GM21360 (cell line): ENCODE measurements at regions not wholly inside any gene's neighbourhood (a gene's known extent, or its start where the extent isn't known, plus 50 kb on each side); places are given as distances from the start of the nearest gene placed in this dataset.
A peak's percentile ranks its signal among the peaks of the same experiment; 100 is the strongest.

Experiments used
- ATAC-seq: cut with Tn5 transposase; IDR thresholded peaks from one replicate; pipeline ENCODE4 v1.9.1; 2021; ENCODE audit warnings: mild to moderate bottlenecking, moderate library complexity; ENCODE audit not compliant: unreplicated experiment

DNA sequence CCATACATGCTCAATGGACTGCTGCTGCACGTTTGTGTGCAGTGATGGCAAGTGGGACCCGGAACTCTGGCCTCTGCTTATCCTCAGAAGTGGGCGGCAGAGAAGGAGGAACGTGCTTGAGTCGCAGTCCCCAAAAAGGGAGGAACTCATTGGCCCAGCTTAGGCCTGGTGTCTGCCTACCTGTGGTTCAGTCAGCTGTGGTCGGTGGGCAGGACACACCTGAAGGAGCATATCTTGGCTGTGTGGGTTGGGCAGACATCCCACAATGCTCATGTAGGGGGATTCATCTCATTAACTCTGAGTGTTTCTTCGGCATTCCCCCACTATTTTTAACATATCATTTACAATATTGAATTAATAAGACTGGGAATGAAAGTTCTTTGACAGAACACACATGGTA is 122.9 kb upstream of the IL12B start:
- ATAC-seq, result no peak

DNA sequence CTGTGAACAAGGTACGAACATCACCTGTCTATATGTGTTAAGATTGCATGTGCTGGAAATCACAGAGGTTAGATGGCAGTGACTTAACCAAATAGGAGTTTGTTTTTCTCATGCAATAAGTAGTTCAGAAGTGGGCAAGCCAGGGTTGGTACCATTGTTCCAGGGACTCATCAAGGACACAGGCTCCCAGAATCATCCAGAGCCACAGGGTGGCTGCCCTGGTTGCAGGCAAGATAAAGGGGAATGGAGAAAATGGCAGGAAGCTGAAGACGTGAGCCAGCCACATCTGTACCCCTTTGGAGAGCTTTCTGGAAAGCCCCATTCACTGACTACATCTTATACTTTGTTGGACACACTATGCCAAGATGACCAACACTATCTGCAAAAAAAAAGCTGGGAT is 126.0 kb upstream of the IL12B start:
- ATAC-seq, result peak; percentile 3

DNA sequence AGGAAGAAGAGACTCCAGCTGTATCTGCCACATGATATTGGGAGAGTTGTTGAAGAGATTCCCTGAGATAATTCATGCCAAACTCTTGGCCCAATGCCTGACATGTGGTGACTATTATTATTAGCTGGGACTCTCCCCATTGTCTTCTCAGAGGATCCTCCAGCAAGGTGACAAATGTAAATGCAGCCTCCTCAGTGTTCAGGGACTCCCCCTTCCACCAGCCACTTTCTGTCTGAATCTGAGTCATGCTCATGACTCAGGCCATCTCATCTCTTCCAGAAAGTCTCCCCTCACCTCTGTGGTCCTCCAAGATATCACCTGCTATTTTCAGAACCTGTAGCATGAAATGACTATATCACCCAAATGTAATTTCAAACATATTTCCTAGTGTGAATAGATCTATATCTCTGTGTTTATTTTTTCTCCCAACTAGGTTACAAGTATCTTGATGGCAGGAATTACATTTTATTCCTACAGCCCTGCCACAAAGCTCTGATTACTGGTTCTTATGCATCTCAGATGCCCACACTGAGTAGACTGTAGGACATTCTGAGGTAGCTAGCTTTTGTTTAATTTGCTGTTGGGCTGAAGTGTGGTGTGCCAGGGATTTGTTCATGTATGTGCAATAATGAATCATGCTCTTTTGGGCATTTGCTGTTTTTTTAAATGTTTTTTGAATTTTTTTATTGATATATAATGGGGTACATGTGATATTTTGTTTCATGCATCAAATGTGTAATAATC is 126.6 kb upstream of the IL12B start:
- peak; percentile 83 for ATAC-seq

DNA sequence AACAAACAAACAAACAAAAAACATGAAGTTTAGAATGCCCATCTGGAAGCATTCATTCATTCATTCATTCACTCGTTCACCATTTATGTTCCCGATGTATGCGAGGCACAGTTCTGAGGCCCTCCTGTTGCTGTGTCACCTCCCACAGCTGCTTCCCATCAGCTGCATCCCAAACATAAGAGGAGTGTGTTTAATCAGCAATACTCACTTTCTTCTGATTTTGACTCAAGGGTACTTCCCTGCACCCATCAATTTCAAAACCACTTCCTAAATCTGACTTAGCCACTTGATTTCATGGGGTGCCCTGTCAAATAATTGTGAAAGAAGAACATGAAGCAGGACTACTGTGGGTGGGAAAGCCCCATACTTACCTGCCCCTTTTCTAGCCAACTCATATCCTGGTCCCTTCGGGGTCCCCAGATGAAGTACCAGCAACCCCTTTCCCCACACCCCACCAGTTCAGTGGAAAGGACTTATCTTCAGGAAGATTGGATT is 128.0 kb upstream of the IL12B start:
- ATAC-seq, result peak; percentile 37

DNA sequence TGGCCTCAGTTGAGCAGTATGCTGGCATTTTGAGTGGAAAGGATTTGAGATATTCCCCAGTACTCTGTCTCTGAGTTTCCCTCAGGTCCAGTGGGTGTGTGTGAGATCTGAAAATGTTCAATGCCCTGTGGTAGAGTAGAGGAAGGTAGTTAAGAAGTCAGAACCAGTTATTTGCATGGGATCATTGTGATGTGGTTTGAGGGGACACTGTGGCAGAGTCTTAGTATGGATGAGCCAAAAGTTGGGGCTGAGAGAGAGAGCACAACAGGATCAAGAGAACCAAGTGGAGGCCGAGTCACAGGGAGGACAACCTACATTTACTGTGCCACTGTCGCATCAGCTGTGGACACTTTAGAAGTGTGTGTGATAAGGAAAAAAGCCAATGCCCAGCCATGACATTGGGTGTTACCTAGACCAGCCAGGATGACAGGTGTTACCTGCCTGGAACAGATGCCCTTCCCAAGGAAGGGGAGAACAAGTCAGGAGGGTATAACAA is 128.9 kb upstream of the IL12B start:
- ATAC-seq, result no peak

DNA sequence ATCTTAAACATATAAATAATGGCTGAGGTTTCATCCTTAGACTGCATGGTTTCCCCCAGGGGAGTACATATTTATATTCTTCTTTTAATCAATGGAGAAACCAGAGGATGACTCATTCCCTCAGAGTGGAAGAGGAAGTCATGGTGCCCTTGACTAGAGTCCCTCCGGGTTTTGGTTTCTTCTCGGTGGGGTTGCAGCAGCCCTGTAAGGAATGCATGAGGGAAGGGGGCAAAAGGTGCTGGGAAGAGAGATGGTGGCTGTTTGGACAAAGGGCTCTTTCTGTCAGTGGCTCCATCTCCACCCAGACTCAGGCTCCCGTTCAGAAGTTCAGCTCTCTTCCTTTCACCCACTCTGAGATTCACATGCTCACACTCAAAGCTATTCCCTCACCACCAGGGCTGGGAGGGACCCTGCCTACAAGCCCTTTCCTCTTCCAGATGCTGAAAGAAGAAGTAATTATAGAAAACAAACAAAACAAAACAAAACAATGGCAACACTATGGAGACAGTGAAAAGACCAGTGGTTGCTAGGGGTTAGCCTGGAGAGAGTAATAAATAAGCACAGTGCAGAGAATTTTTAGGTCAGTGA is 129.8 kb upstream of the IL12B start:
- peak; percentile 21 for ATAC-seq

DNA sequence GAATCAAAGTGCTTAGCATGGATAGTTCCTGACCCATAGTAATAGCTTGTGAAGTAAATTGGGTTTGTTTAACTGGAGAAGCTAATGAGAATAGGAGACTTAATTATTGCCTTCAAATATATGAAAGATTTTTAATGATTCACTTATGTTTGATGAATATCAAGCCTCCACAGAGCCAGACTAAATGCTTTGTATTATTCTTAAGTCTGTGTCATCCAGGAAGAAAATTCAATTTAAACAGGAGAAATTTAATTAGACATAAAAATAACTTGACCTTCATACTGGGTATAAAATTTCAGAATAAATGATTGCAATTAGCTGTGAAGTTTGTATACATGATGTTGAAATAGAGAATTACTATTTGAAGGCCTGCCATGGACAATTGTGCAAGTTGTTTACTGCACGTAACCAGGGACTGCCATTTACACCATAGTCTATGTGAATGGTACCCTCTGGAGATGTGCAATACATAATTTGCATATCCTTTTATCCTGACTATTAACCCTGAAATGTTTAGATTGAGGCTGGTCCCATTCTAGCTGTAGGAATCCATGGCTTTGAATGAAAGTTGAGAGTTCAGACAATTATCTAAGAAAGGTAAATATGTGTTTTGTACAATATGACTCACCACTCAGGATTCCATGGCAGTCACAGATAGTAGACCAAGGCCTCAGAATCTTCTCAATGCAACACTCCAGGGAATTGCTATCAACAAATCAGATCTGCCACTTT is 133.5 kb upstream of the IL12B start:
- ATAC-seq, result no peak

DNA sequence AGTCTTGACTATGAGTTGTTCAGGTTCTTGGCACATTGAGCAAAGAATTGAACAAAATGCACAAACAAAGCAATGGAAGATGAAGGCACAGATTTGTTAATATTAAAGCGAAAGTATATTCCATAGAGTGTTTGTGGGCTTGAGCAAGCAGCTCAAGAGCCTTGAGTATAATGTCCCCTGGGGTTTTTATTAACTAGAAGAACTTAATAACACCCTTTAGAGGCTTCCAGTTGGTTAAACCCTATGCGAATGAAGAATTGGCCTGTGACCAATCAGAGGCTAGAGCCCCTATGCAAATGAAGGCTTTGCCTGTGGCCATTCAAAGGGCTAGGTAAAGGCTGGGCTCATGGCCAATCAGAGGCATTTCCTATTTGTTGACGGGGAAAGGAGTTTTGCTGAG is 135.3 kb upstream of the IL12B start:
- ATAC-seq, result no peak

DNA sequence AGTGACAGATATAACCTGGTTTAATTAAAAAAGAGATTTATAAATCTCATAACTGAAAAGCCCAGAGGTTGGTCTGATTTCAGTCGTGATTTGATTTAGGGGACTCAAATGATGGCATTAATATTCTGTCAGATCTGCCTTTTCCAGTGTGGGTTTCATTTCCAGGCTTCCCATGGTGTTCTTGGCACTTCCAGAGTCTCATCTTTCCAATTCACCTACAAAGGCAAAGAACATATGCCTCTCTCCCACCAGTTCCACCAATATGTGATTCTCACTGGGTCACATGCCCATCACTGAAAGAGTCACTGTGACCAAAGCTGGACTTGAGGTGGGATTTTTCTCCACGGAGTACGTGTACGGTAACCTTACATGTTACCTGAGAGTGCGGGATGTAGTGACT is 137.4 kb upstream of the IL12B start:
- no peak for ATAC-seq

DNA sequence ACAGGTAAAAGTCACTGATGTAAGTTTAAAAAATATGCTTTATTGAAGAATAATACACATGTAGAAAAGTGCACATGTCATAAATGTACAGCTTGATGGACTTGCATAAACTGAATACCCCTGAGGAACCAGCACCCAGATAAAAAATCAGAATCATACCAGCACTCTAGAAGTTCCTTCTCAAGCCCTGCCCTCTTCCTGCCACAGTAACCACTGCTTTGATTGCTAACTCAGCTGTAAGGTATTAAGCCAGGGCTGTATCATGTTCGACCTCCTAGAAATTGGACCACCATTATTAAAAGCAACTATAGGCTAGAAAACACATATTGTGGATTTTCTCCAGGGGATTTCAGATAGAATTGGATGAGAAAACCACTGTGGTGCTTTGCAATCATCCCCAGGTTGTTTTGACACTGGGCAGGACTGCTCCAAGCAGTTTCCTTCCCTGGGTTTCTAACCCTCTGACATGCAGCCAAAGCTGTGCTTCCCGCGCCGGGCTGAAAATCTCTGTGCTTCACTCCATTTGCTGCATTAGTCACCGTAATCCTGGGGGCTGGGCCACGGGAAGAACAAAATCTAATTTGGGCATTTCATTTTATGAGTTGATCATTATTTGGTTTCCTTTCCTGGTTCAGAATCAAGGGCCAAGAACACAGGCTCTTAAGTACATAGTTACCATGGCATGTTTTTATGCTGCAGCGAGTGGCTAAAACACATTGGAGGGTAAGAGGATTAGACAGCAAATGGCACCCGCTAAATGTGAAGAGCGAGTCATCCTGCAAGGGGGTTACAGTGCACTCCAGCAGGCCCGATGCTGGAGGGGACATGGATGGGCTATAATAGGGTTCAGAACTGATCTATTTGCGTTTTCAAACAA is 139.4 kb upstream of the IL12B start:
- ATAC-seq, result no peak

DNA sequence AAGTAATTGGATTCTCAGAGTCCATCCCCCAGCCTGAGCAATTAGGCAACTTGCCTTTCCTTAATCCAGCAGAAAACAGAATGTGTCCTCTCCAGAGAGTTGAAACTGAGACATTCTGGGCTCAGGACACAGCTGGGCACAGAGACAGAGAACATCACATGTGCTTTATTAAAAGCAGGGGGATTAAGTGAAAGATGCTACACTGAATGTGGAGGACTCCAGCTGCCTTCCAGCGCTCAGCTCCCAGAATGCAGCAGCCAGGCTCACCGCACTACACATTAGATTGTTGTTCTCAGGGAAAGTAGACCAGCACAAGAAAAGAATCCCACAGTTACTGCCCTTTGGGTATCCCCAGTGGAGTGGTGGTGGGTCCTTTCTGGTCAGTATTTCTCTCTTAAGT is 141.6 kb upstream of the IL12B start:
- ATAC-seq, result no peak

DNA sequence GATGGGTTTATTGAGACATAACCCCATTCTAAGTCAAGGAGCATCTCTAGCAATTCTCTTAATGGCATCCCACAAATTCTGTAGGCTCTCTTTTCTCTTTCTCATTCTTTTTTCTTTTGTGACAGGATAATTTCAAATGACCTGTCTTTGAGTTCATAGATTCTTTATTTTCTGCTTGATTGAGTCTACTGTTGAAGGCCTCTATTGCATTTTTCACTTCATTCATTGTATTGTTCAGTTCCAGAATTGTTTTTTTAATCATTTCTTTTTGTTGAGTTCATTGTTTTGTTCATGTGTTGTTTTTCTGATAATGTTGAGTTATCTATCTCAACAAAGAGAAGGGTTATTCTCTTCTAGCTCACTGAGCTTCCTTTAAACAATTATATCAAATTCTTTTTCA is 144.7 kb upstream of the IL12B start:
- no peak for ATAC-seq

DNA sequence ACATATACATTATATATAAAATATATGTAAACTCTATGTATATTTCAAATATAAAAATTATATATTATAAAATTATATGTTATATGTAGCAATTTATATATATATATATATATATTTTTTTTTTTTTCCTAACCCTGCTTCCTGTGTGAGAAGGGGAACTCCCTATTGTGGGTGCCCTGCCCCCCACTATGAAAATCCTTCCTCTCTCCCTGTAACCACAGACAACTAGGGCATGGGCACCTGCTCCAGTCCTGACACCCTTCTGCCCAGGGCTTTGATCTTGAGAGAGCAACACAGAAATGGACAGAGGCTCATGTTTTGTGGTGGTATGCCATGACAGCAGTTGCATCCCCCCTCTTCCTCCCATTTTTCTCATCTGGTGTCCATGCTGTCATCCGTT is 148.7 kb upstream of the IL12B start:
- no peak for ATAC-seq

DNA sequence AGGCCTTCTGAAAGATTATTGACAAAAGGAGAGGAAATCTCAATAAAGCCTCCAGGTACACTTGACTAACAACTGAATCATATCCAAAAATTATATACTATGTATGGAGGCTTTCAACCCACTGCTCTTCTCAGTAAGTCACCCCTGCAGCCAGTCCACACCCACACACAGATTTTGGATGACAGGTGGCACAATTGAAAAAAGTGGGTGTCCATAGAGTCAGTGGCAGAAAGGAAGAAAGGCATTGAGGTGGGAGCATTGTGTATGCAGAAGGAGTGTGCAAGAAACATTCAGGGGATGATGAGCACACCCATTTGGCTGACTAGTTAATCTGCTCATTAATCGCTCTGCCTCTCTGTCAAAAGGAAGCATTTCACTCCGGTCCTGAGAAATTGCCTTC is 150.6 kb upstream of the IL12B start:
- ATAC-seq, result no peak

DNA sequence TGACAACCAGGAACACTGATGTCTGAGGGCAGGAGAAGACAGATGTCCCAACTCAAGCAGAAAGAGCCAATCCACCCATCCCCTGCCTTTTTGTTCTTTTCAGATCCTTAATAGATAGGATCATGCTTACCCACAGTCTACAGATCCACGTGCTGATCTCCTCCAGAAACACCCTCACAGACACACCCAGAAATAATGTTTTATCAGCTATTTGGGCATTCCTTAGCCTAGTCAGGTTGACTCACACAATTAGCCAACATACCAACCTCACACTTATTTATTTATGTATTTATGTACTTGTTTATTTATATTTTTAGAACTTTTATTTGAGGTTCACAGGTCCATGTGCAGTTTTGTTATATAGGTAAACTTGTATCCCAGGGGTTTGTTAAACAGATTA is 151.5 kb upstream of the IL12B start:
- no peak for ATAC-seq

DNA sequence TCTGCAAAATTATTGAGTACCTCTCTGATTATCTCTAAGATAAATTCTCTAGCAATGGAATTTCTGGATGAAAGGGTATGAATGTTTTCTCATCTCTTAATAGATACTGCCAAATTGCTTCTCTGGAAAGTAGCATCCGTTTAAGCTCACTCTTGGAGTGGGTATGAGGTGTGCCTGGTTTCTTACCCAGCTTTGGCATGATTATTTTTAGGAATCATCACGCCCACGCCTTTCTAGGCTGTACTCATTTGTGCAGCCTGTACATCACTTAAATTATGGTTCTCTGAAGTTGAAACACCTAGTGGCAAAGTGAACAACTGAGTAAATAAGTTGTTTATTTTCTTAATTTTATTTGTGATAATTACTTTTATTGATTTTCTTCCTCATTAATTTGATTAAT is 156.5 kb upstream of the IL12B start:
- no peak for ATAC-seq

DNA sequence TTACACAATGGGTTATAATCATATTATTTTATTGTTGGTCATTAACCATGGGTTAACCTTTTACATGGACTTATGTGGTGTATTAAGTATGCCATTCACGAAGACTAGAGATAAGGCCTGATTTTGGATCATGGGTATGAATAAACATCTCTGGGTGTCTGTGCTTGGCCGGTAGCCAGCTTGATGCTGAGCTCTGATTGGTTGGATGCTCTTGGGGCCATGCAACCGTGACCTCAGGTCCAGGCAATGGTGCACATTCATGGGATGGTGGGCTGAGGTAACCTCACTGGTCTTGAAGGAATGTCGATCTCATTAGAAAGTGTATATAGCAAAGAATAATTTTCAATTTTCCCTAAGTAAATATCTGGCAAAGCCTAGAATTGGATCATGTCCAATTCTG is 158.2 kb upstream of the IL12B start:
- ATAC-seq, result no peak

DNA sequence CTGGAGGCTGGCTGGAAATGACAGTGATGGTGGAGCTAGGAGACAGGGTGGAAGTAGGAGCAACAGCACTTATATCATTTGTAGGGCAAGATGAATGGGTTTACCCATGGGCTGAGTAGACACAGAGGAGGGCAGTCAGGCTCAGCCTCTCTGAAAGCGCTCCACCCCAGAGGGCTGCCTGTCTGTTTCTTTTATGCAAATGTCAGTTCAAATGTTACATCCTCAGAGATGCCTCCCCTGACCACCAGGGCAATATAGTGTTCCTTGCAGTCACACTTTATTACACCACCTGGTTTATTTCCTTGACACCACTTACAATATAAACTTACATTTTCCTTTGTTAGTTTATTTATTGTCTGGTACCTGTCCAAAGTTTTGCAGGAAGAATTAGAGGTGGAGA is 159.5 kb upstream of the IL12B start:
- ATAC-seq, result no peak

DNA sequence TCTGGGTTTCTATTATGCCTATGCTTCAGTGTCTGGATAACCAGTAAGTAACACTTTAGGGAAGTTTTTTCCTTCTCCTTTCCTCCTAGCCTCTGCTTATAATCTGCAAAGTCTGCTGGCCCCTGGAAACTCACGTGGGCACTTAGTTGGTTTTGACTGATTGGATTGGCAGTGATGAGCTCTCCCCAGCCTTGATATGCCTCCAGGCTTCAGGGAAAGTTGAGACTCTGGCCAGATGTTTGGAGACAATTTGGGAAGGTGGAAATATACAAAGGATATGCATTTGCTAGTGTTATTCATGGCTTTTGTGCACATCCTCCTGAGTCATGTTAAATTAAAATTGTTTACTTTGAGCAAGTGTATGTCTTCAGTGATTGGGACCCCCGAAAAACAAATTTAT is 160.2 kb upstream of the IL12B start:
- ATAC-seq, result no peak

DNA sequence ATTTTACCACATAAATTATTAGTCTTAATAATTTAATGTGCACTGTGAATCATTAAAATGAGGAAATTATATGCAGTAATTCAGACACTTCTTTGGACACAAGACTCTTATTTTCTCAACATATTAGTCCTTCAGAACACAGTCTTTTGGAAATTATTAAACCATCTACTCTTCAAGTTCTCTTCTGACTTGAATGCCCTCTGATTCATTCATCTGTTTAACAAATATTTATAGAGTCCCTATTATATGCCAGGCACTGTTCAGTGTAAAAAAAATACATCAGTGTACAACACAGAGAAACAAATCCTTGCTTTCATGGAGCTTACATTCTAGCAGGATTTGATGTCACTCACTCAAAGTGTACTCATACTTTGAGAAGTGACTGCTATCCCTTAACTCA is 163.4 kb upstream of the IL12B start:
- no peak for ATAC-seq

DNA sequence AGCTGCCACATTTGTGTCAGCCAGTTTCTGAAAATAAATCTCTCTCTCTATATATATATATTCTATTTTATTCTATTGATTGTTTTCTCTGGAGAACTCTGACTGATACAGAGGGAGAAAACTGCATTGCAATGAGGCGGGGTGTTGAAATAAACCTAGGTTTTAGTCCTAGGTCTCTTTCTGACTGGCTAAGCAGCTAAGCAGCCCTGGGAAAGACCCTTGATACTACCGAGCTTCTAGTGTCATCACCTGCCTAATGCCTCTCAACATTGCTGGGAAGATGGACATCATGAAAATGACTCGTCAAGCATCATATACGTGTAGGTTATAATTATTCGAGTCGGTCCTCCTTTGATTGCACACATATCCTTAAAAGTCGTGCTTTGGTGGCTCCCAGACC is 166.5 kb upstream of the IL12B start:
- ATAC-seq, result no peak
